Calu3 (cell line): ENCODE measurements at regions not wholly inside any gene's neighbourhood (a gene's known extent, or its start where the extent isn't known, plus 50 kb on each side); places are given as distances from the start of the nearest gene placed in this dataset.

ENCODE experiments used
- BruUV-seq: library from RNA; stranded (reverse); fragments of 400-500 nt; replicated peaks from 2 replicates; lab custom pipeline; 2021; lab: Mats Ljungman, UMichigan
- CTCF ChIA-PET: fragments of 300-600 bp; sonication (Branson Sonifier 250); formaldehyde crosslinking; loops from one replicate; lab custom pipeline; 2022; ENCODE audit warnings: antibody characterized with exemption; lab: Charles Lee
- DNase-seq: peaks from one replicate; pipeline ENCODE4 v3.0.0; 2022
- H3K27ac Mint-ChIP-seq: one replicate; pipeline ENCODE4 v1.8.0; 2022; ENCODE audit warnings: mixed read lengths; ENCODE audit not compliant: unreplicated experiment
- H3K27me3 Mint-ChIP-seq: one replicate; pipeline ENCODE4 v1.8.0; 2022; ENCODE audit warnings: mixed read lengths; ENCODE audit not compliant: unreplicated experiment
- H3K36me3 Mint-ChIP-seq: one replicate; pipeline ENCODE4 v1.8.0; 2022; ENCODE audit warnings: mild to moderate bottlenecking, moderate library complexity, mixed read lengths; ENCODE audit not compliant: insufficient read depth, unreplicated experiment
- H3K4me1 Mint-ChIP-seq: one replicate; pipeline ENCODE4 v1.8.0; 2022; ENCODE audit warnings: mild to moderate bottlenecking, low read depth, mixed read lengths; ENCODE audit not compliant: unreplicated experiment
- H3K4me3 Mint-ChIP-seq: one replicate; pipeline ENCODE4 v1.8.0; 2022; ENCODE audit warnings: mild to moderate bottlenecking, low read depth, moderate library complexity, mixed read lengths; ENCODE audit not compliant: unreplicated experiment
- H3K9me3 Mint-ChIP-seq: one replicate; pipeline ENCODE4 v1.8.0; 2022; ENCODE audit warnings: low read depth, mixed read lengths; ENCODE audit not compliant: unreplicated experiment
- CTCF ChIP-seq: fragments of 200-600 bp; IDR thresholded peaks from one replicate; pipeline ENCODE4 v1.8.0; 2022; ENCODE audit warnings: antibody characterized with exemption; ENCODE audit not compliant: unreplicated experiment
- intact Hi-C: fragments of 100-400 bp; cut with micrococcal nuclease; formaldehyde crosslinking; loops from one replicate; pipeline ENCODE4 v1.10.0; 2022; ENCODE audit not compliant: unreplicated experiment

GRCh38 chr9:29511680-29512079, 1938.4 kb upstream of the C9orf72 start:
- Mint-ChIP-seq H3K36me3 (no peaks in the 10 kb centered on the region), H3K27ac (no peak overlapping the region), H3K9me3 (peaks cover 6% of the 10 kb centered on the region), H3K4me3 (no peak overlapping the region), H3K4me1 (no peaks in the 10 kb centered on the region), H3K27me3 (no peaks in the 10 kb centered on the region)
- no TSS peak for BruUV-seq
- CTCF ChIA-PET = no interaction called here
- no peak for DNase-seq
- no peak for TF ChIP-seq CTCF
- intact Hi-C loops = no loop called here

- no peak overlapping the region for H3K27ac Mint-ChIP-seq
- TF ChIP-seq CTCF = no peak
- CTCF ChIA-PET = no interaction called here
These were observed 1941.1 kb upstream of the C9orf72 start for GRCh38 chr9:29514336-29514735.

GRCh38 chr9:29514862-29515261, 1941.6 kb upstream of the C9orf72 start:
- H3K36me3 Mint-ChIP-seq = no peaks in the 10 kb centered on the region
- no TSS peak for BruUV-seq
- no peak overlapping the region for H3K27ac Mint-ChIP-seq
- CTCF ChIA-PET = no interaction called here
- H3K4me3 Mint-ChIP-seq = no peak overlapping the region
- H3K4me1 Mint-ChIP-seq = no peaks in the 10 kb centered on the region
- H3K27me3 Mint-ChIP-seq = no peaks in the 10 kb centered on the region
- no peak for TF ChIP-seq CTCF
- intact Hi-C loops = no loop called here
- peaks cover 4% of the 10 kb centered on the region for H3K9me3 Mint-ChIP-seq
- DNase-seq = no peak

More at GRCh38 chr9:29514336-29514735, 1941.1 kb upstream of the C9orf72 start:
- no peak for DNase-seq
- intact Hi-C loops = no loop called here
- BruUV-seq = no TSS peak
- H3K4me1 Mint-ChIP-seq = no peaks in the 10 kb centered on the region
- H3K27me3 Mint-ChIP-seq = no peaks in the 10 kb centered on the region
- H3K36me3 Mint-ChIP-seq = no peaks in the 10 kb centered on the region
- H3K9me3 Mint-ChIP-seq = peaks cover 4% of the 10 kb centered on the region
- H3K4me3 Mint-ChIP-seq = no peak overlapping the region

- H3K9me3 Mint-ChIP-seq = no peaks in the 10 kb centered on the region
- intact Hi-C loops = no loop called here
- CTCF ChIA-PET = no interaction called here
- H3K36me3 Mint-ChIP-seq = no peaks in the 10 kb centered on the region
- no peaks in the 10 kb centered on the region for H3K27me3 Mint-ChIP-seq
- no peak for DNase-seq
- no peak for TF ChIP-seq CTCF
- no peaks in the 10 kb centered on the region for H3K4me1 Mint-ChIP-seq
- no peak overlapping the region for H3K4me3 Mint-ChIP-seq
- BruUV-seq = no TSS peak
- no peak overlapping the region for H3K27ac Mint-ChIP-seq
These were observed 1975.2 kb upstream of the C9orf72 start for GRCh38 chr9:29548436-29548835.
